PC-3 (cell line): ENCODE measurements at regions not wholly inside any gene's neighbourhood (a gene's known extent, or its start where the extent isn't known, plus 50 kb on each side); places are given as distances from the start of the nearest gene placed in this dataset.

Experiments
- ATAC-seq: fragments of 200-7000 bp; cut with Tn5 transposase; 2 replicates; pipeline ENCODE4 v1.9.1; 2020; ENCODE audit warnings: mild to moderate bottlenecking, moderate library complexity
- BruUV-seq: library from RNA; stranded (reverse); fragments of 400-500 nt; replicated peaks from 2 replicates; lab custom pipeline; 2021; lab: Mats Ljungman, UMichigan
- CTCF ChIA-PET: fragments of 300-600 bp; sonication (Branson Sonifier 250); formaldehyde crosslinking; loops from one replicate; lab custom pipeline; 2022; ENCODE audit warnings: antibody characterized with exemption; lab: Charles Lee
- POLR2A ChIA-PET: fragments of 300-600 bp; sonication (Branson Sonifier 250); formaldehyde crosslinking; loops from one replicate; lab custom pipeline; 2022; ENCODE audit warnings: antibody characterized with exemption; ENCODE audit not compliant: unreplicated experiment; lab: Charles Lee
- DNase-seq: peaks from one replicate; pipeline ENCODE4 v3.0.0-alpha.2; 2015
- H2AFZ ChIP-seq: fragments of 300-600 bp; sonication (generic); 2 replicates; pipeline ENCODE4 v1.6.0; 2016; ENCODE audit warnings: antibody characterized with exemption, low read length
- H3F3A ChIP-seq: fragments of 300-600 bp; sonication (generic); one replicate; pipeline ENCODE4 v1.6.0; 2017; ENCODE audit warnings: antibody characterized with exemption, low read length, control low read depth, mild to moderate bottlenecking; ENCODE audit not compliant: unreplicated experiment
- H3K27ac ChIP-seq: fragments of 300-600 bp; sonication (generic); 2 replicates; pipeline ENCODE4 v1.5.1; 2016; ENCODE audit warnings: mild to moderate bottlenecking, low read length
- H3K27me3 ChIP-seq: fragments of 300-600 bp; sonication (generic); 2 replicates; pipeline ENCODE4 v1.6.1; 2016; ENCODE audit warnings: low read length, mixed read lengths
- H3K36me3 ChIP-seq: fragments of 300-600 bp; sonication (generic); 2 replicates; pipeline ENCODE4 v1.6.1; 2016; ENCODE audit warnings: low read depth, mixed run types, low read length, mixed read lengths
- H3K4me1 ChIP-seq: fragments of 300-600 bp; sonication (generic); 2 replicates; pipeline ENCODE4 v1.5.1; 2016; ENCODE audit warnings: low read length; ENCODE audit not compliant: insufficient read depth
- H3K4me2 ChIP-seq: fragments of 300-600 bp; sonication (generic); 2 replicates; pipeline ENCODE4 v1.6.0; 2016; ENCODE audit warnings: low read length
- H3K4me3 ChIP-seq: fragments of 300-600 bp; sonication (generic); 2 replicates; pipeline ENCODE4 v1.5.1; 2016; ENCODE audit warnings: mild to moderate bottlenecking, low read length, mixed read lengths
- H3K79me2 ChIP-seq: fragments of 300-600 bp; sonication (generic); 2 replicates; pipeline ENCODE4 v1.6.1; 2017; ENCODE audit warnings: low read length, mixed read lengths
- H3K9ac ChIP-seq: fragments of 300-600 bp; sonication (generic); 2 replicates; pipeline ENCODE4 v1.6.0; 2016; ENCODE audit warnings: mild to moderate bottlenecking, low read length
- H3K9me2 ChIP-seq: fragments of 300-600 bp; sonication (generic); replicated peaks from 2 replicates; pipeline ENCODE4 v1.6.1; 2016; ENCODE audit warnings: mixed run types, low read length, mixed read lengths
- H3K9me3 ChIP-seq: fragments of 300-600 bp; sonication (generic); 2 replicates; pipeline ENCODE4 v1.6.1; 2016; ENCODE audit warnings: low read length, mixed read lengths
- H4K20me1 ChIP-seq: fragments of 300-600 bp; sonication (generic); 2 replicates; pipeline ENCODE4 v1.6.1; 2016; ENCODE audit warnings: low read length, mixed read lengths
- CTCF ChIP-seq: fragments of 300-600 bp; sonication (generic); conservative IDR thresholded peaks from 2 replicates; pipeline ENCODE4 v1.5.1; 2017; ENCODE audit warnings: antibody characterized with exemption, low read depth, mild to moderate bottlenecking, low read length
- EZH2 ChIP-seq: fragments of 300-600 bp; sonication (generic); IDR thresholded peaks from one replicate; pipeline ENCODE4 v1.6.1; 2017; ENCODE audit warnings: antibody characterized with exemption, mild to moderate bottlenecking, low read length; ENCODE audit not compliant: unreplicated experiment
- EZH2phosphoT487 ChIP-seq: fragments of 300-600 bp; sonication (generic); IDR thresholded peaks from 2 replicates; pipeline ENCODE4 v1.6.1; 2018; ENCODE audit warnings: mild to moderate bottlenecking, antibody characterized with exemption, low read length, borderline replicate concordance
- intact Hi-C: fragments of 100-400 bp; cut with micrococcal nuclease; formaldehyde crosslinking; loops from 2 replicates; pipeline ENCODE4 v1.9.0; 2023

DNA sequence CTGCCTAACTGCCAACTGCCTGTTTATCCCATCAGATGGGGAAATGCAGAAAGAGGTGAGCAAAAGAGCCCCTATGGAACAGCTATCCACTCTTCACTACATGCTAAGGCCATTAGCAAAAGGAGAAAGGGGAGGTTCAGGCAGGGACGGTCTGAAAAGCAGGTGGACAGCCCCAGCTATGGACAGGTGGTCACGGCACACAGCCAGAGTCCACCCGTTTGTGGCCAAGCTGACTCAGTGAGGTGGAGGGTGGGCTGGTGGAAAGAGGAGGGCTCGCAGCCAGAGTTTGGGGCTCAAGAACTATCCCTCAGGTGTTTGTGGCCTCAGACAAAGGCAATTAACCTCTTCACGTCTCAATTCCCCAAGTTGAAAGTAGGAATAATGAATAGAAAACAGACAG is 148.9 kb upstream of the UBE2E1 start:
- intact Hi-C loops = no loop called here
- Histone ChIP-seq H2AFZ (no peak overlapping the region), H3K27me3 (no peaks in the 10 kb centered on the region), H3F3A (no peaks in the 10 kb centered on the region), H3K4me3 (no peak overlapping the region), H3K36me3 (no peaks in the 10 kb centered on the region), H3K27ac (no peak overlapping the region), H3K9me2 (no peaks in the 10 kb centered on the region), H4K20me1 (no peaks in the 10 kb centered on the region), H3K9ac (no peak overlapping the region), H3K4me2 (no peak overlapping the region), H3K9me3 (no peaks in the 10 kb centered on the region), H3K79me2 (no peaks in the 10 kb centered on the region), H3K4me1 (no peaks in the 10 kb centered on the region)
- ATAC-seq (no peak), DNase-seq (no peak)
- POLR2A ChIA-PET = no interaction called here
- no peak for TF ChIP-seq EZH2
- TF ChIP-seq CTCF = no peak
- TF ChIP-seq EZH2phosphoT487 = no peak
- BruUV-seq = no TSS peak
- CTCF ChIA-PET = interaction anchor here (0.6 kb wide), 1 partner anchor 115 kb away, joined by 4 read pairs; no protein-coding TSS in a partner anchor

DNA sequence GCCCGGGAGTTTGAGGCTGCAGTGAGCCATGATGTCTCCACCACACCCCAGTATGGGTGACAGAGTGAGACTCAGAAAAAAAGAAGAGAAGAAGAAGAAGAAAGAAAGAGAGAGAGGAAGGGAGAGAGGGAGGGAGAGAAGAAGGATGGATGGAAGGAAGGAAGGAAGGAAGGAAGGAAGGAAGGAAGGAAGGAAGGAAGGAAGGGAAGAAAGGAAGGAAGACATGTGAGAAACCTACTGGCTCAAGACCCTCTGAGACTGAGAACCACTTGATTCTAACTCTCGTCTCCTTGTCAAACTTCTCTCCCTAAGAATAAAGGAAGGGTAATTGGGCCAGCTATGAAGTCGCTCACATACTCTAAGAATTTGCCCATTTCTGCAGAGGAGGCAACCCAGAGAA is 148.1 kb upstream of the UBE2E1 start:
- no peak overlapping the region for H3K27ac ChIP-seq
- intact Hi-C loops = no loop called here
- no peaks in the 10 kb centered on the region for H3K4me1 ChIP-seq
- ChIA-PET CTCF (no interaction called here), POLR2A (interaction anchor here (0.8 kb wide), 1 partner anchor 139 kb away, joined by 5 read pairs; no protein-coding TSS in a partner anchor)
- no peak overlapping the region for H3K4me3 ChIP-seq
- no peaks in the 10 kb centered on the region for H3K9me2 ChIP-seq
- H3K79me2 ChIP-seq = no peaks in the 10 kb centered on the region
- no peaks in the 10 kb centered on the region for H3K36me3 ChIP-seq
- H3K27me3 ChIP-seq = no peaks in the 10 kb centered on the region
- H3F3A ChIP-seq = no peaks in the 10 kb centered on the region
- no peak overlapping the region for H2AFZ ChIP-seq
- H3K9me3 ChIP-seq = no peaks in the 10 kb centered on the region
- no peak overlapping the region for H3K4me2 ChIP-seq
- BruUV-seq = no TSS peak
- ATAC-seq (no peak), DNase-seq (no peak)
- TF ChIP-seq EZH2 (no peak), EZH2phosphoT487 (no peak), CTCF (no peak)
- no peaks in the 10 kb centered on the region for H4K20me1 ChIP-seq
- no peak overlapping the region for H3K9ac ChIP-seq

- Histone ChIP-seq H3K9ac (no peak overlapping the region), H4K20me1 (no peaks in the 10 kb centered on the region), H3K27ac (no peak overlapping the region), H3K9me2 (no peaks in the 10 kb centered on the region), H3K36me3 (no peaks in the 10 kb centered on the region), H3K4me3 (no peak overlapping the region), H3K4me2 (no peak overlapping the region), H3K4me1 (peaks cover 12% of the 10 kb centered on the region), H3K79me2 (no peaks in the 10 kb centered on the region), H3F3A (no peaks in the 10 kb centered on the region), H2AFZ (no peak overlapping the region), H3K9me3 (no peaks in the 10 kb centered on the region), H3K27me3 (no peaks in the 10 kb centered on the region)
- TF ChIP-seq EZH2phosphoT487 = no peak
- no peak for TF ChIP-seq EZH2
- no peak for TF ChIP-seq CTCF
- ChIA-PET POLR2A (no interaction called here), CTCF (no interaction called here)
- intact Hi-C loops = no loop called here
- ATAC-seq (no peak), DNase-seq (no peak)
- no TSS peak for BruUV-seq
Measured at GRCh38 chr3:23659274-23659673, 146.5 kb upstream of the UBE2E1 start.
